Spleen (tissue), 11 donors: ENCODE measurements at regions not wholly inside any gene's neighbourhood (a gene's known extent, or its start where the extent isn't known, plus 50 kb on each side); places are given as distances from the start of the nearest gene placed in this dataset.
"Not testable (repeated sequence)": the region's sequence is repeated elsewhere in the genome, so short reads cannot be mapped to it uniquely, and the experiment has no call there.

Source experiments
- DNase-seq: peaks from one replicate; pipeline ENCODE4 v3.0.0-alpha.2; 2020
- H3K27ac ChIP-seq, 8 donors: fragments of 200-600 bp; sonication (generic) in 7 of 8; 1 replicate in 4 of 8; 2 replicates in 4 of 8; pipeline versions ENCODE4 v1.5.0 to v1.8.0; 2016 to 2021; ENCODE audit warnings: inconsistent platforms in 4 of 8, mild to moderate bottlenecking in 4 of 8, moderate library complexity in 1 of 8
- H3K27me3 ChIP-seq, 7 donors: fragments of 200-600 bp; sonication (generic) in 6 of 7; replicated peaks in 1 of 7; 1 replicate in 4 of 7; 2 replicates in 3 of 7; pipeline versions ENCODE4 v1.5.0 to v1.8.0; 2016 to 2021; ENCODE audit warnings: inconsistent platforms in 3 of 7, mild to moderate bottlenecking in 1 of 7
- H3K36me3 ChIP-seq, 6 donors: fragments of 200-600 bp; sonication (generic) in 5 of 6; 1 replicate in 4 of 6; 2 replicates in 2 of 6; pipeline versions ENCODE4 v1.5.0 to v1.8.0; 2016 to 2021; ENCODE audit warnings: inconsistent platforms in 2 of 6
- H3K4me1 ChIP-seq, 6 donors: fragments of 200-600 bp; sonication (generic) in 5 of 6; 1 replicate in 3 of 6; 2 replicates in 3 of 6; pipeline versions ENCODE4 v1.5.0 to v1.8.0; 2016 to 2021; ENCODE audit warnings: inconsistent platforms in 3 of 6
- H3K4me3 ChIP-seq, 8 donors: fragments of 200-600 bp; sonication (generic) in 7 of 8; 1 replicate in 4 of 8; 2 replicates in 4 of 8; pipeline versions ENCODE4 v1.5.0 to v1.8.0; 2016 to 2021; ENCODE audit warnings: inconsistent platforms in 4 of 8, mild to moderate bottlenecking in 4 of 8, moderate library complexity in 2 of 8
- H3K9me3 ChIP-seq, 8 donors: fragments of 200-600 bp; sonication (generic) in 7 of 8; 1 replicate in 4 of 8; 2 replicates in 4 of 8; pipeline versions ENCODE4 v1.5.0 to v1.8.0; 2016 to 2021; ENCODE audit warnings: inconsistent platforms in 4 of 8
- POLR2A ChIP-seq, 3 donors: fragments of 450-650 bp; IDR thresholded peaks; one replicate each; pipeline ENCODE4 v1.5.1; 2017; ENCODE audit warnings: antibody characterized with exemption in 3 of 3, mild to moderate bottlenecking in 1 of 3
- POLR2AphosphoS5 ChIP-seq, 3 donors: sonication (generic); formaldehyde crosslinking; IDR thresholded peaks; one replicate each; pipeline ENCODE4 v1.5.1; 2017; ENCODE audit warnings: antibody characterized with exemption in 3 of 3
- WGBS, 5 donors: extraction: QIAGEN DNeasy Blood & Tissue Kit in 3 of 5; methylation state at CpG; one replicate each; pipeline versions ENCODE4 v1.1.5 to v1.1.7; 2013 to 2018; 5-methylcytosine and 5-hydroxymethylcytosine counted together
- intact Hi-C: fragments of 100-400 bp; cut with DNase I; formaldehyde crosslinking; loops from one replicate; pipeline ENCODE4 v1.15.0; 2023; ENCODE audit warnings: low total_unique reads
- TF ChIP-seq, protein P1 (sequence below), 11 experiments: fragments of 200-600 bp in 7 of 11; fragments of 450-650 bp in 4 of 11; sonication (generic) in 4 of 11; IDR thresholded peaks in 8 of 11; conservative IDR thresholded peaks in 3 of 11; 1 replicate in 7 of 11; 2 replicates in 4 of 11; pipeline versions ENCODE4 v1.4.0 to v1.8.0; 2016 to 2021; ENCODE audit warnings: antibody characterized with exemption in 11 of 11, inconsistent platforms in 4 of 11, mild to moderate bottlenecking in 1 of 11
- donor health status: healthy with polysubstance abuse.
- donor health status: DM: no; HTN: no; CAD: no; lungs with moderate emphysema.
- donor health status: DM: no; HTN: no; CAD: no.
- donor health status: Bipolar disorder and iron deficiency.
- donor health status: healthy.
- donor health status: DM: no; HTN: no; CAD: no.
- donor health status: DM: yes; HTN: yes; CAD: no.

DNA sequence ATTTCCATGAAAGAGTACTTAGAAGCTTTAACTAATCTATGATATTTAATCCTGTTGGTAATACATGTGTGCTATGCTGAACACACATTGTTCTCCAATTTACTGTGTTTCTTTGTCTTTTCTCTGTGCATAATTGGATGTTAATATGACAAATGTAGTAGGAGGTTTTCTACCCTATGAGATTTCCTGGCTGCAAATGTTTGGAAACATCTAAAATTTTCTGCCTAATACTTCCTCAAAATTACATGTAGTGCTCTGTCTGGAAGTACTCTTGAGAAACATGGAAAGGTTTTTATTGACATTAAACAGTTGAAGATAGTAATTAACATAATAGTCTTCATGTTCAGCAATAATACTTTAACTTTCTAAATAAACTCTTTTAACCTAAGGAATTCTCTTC lies 213.0 kb downstream of the KITLG start:
- no peaks in the 10 kb centered on the region for H3K9me3 ChIP-seq
- H3K27ac ChIP-seq = no peak overlapping the region

GRCh38 chr12:88368077-88368476 lies 212.2 kb downstream of the KITLG start:
- H3K4me1 ChIP-seq, intact Hi-C loops, H3K9me3 ChIP-seq, H3K4me3 ChIP-seq, H3K36me3 ChIP-seq, H3K27ac ChIP-seq, DNase-seq, H3K27me3 ChIP-seq: not testable (repeated sequence)
- 78 to 90% (median 83%) methylated on average over 5 of the region's 5 CpGs for WGBS, 5 donors

More for the DNA sequence above, 213.0 kb downstream of the KITLG start:
- Histone ChIP-seq H3K36me3 (no peaks in the 10 kb centered on the region), H3K4me1 (peaks cover 0 to 3% (median 0%) of the 10 kb centered on the region in 6 donors), H3K27me3 (no peaks in the 10 kb centered on the region), H3K4me3 (no peak overlapping the region)
- DNase-seq = no peak
- TF ChIP-seq, protein P1, sequence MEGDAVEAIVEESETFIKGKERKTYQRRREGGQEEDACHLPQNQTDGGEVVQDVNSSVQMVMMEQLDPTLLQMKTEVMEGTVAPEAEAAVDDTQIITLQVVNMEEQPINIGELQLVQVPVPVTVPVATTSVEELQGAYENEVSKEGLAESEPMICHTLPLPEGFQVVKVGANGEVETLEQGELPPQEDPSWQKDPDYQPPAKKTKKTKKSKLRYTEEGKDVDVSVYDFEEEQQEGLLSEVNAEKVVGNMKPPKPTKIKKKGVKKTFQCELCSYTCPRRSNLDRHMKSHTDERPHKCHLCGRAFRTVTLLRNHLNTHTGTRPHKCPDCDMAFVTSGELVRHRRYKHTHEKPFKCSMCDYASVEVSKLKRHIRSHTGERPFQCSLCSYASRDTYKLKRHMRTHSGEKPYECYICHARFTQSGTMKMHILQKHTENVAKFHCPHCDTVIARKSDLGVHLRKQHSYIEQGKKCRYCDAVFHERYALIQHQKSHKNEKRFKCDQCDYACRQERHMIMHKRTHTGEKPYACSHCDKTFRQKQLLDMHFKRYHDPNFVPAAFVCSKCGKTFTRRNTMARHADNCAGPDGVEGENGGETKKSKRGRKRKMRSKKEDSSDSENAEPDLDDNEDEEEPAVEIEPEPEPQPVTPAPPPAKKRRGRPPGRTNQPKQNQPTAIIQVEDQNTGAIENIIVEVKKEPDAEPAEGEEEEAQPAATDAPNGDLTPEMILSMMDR (IDR thresholded peaks at IDR 0.05 in 8 of 11, conservative IDR thresholded peaks at IDR 0.05 in 3 of 11) = no peak
- no peak for TF ChIP-seq POLR2AphosphoS5 (IDR thresholded peaks at IDR 0.05)
- TF ChIP-seq POLR2A (IDR thresholded peaks at IDR 0.05) = no peak
- intact Hi-C loops = no loop called here

- intact Hi-C loops = no loop called here
Measured at GRCh38 chr12:88371416-88372183, 208.7 kb downstream of the KITLG start.

DNA sequence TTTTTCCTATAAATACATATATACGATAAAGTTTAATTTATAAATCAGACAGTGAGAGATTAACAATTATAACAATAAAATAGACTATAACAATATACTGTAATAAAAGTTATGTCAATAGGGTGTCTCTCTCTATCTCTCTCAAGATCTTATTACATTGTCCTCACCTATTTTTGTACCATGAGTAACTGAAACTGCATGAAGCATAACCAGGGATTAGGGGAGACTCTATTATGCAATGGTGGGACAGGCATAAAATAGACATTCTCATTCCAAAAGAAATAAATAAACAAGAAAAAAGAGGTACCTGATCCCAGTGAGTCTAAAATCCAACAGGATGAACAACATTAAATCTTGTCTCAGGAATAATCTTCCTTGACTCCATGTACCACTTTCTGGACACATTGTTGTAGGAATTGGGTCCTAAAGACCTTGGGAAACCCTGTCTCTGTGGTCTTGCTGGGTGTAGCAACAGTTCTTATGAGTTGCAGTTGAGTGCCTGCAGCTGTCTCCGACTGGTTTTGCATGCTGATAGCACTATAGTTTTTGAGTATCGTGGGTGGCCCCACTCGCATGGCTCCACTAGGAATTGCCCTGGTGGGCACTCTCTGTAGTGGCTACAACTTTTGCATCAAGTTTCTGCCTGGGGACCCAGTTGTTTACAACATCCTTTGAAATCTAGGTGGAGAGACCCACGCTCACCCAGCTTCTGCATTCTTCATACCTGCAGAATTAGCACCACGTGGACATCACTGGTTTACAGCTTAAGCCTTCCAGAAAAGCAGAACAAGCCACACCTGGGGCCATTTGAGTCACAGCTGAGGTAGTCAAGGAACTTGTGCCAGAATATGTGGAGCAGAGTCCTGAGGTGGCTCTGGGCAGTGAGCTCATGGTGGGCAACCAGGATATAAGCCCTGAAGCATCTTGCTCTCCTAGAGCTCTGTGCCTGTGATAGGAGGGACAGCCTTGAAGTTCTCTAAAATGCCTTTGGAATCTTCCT lies 204.7 kb downstream of the KITLG start:
- TF ChIP-seq, protein P1 (IDR thresholded peaks at IDR 0.05 in 8 of 11, conservative IDR thresholded peaks at IDR 0.05 in 3 of 11) = no peak
- no peak for TF ChIP-seq POLR2AphosphoS5 (IDR thresholded peaks at IDR 0.05)
- TF ChIP-seq POLR2A (IDR thresholded peaks at IDR 0.05) = no peak
- intact Hi-C loops = no loop called here
- Histone ChIP-seq H3K9me3 (no peaks in the 10 kb centered on the region), H3K36me3 (no peaks in the 10 kb centered on the region), H3K27me3 (no peaks in the 10 kb centered on the region), H3K4me1 (no peaks in the 10 kb centered on the region), H3K4me3 (no peak overlapping the region), H3K27ac (no peak overlapping the region)
- WGBS, 5 donors = 85 to 93% (median 88%) methylated on average over 6 of the region's 6 CpGs
- DNase-seq = no peak

More at GRCh38 chr12:88371416-88372183, 208.7 kb downstream of the KITLG start:
- no peak overlapping the region for H3K27ac ChIP-seq
- WGBS, 5 donors = 83 to 94% (median 86%) methylated on average over 7 of the region's 7 CpGs
- H3K27me3 ChIP-seq = no peaks in the 10 kb centered on the region
- H3K36me3 ChIP-seq = no peaks in the 10 kb centered on the region
- peaks cover 0 to 3% (median 0%) of the 10 kb centered on the region in 6 donors for H3K4me1 ChIP-seq
- H3K4me3 ChIP-seq = no peak overlapping the region
- TF ChIP-seq POLR2A (IDR thresholded peaks at IDR 0.05) (no peak), POLR2AphosphoS5 (IDR thresholded peaks at IDR 0.05) (no peak)
- TF ChIP-seq, protein P1 (IDR thresholded peaks at IDR 0.05 in 8 of 11, conservative IDR thresholded peaks at IDR 0.05 in 3 of 11) = no peak
- DNase-seq = no peak
- no peaks in the 10 kb centered on the region for H3K9me3 ChIP-seq
